Right renal pelvis (tissue), 4 donors: ENCODE measurements at regions not wholly inside any gene's neighbourhood (a gene's known extent, or its start where the extent isn't known, plus 50 kb on each side); places are given as distances from the start of the nearest gene placed in this dataset.

Experiments used
- DNase-seq, 4 donors: peaks; one replicate each; pipeline ENCODE4 v3.0.0-alpha.2; 2013; ENCODE audit warnings: low read depth in 4 of 4, low spot score in 3 of 4, missing footprints in 1 of 4

DNA sequence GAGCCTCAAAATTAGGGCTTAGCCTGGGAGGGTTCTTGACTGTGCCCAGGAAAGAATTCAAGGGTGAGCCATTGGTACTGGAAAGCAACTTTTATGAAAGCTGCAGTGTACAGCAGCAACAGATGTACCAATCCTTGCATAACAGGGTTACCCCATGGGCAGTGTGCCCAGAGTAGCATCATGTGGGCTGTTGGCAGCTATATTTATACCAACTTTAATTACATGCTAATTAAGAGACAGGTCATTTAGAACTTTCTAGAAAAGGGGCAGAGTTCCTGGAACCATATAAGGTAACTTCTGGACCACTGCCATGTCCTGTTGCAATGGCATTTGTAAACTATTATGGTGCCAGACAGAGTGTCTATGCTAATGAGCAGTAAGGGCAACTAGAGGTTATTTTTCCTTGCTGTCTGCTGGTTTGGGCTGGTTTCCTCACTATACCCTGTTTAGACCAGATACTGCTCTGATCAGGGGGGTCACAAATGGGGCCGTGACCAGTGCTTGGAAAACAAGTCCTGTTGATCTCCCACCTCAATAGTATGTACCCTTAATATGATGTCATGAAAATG lies 1120.5 kb upstream of the RAG2 start:
- no peak for DNase-seq

DNA sequence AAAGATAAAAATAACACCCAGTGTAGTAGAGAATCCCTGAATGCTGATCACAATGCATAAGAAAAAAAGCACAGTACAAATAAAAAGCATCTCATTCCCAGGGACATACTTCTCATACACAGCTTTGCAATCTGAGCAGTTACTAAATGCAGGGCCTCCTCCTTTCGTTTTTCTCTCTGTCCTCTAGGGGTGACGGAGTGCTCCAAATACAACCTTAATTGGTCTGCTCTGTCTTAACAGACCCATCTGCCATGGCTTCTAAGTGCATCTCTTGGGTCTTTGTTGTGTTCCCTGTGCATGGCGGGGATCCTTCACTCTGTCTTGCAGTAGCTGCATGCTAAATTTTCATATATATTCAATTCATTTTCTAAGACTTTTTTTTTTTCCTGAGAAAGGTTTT lies 1114.2 kb upstream of the RAG2 start:
- DNase-seq: no peak

DNA sequence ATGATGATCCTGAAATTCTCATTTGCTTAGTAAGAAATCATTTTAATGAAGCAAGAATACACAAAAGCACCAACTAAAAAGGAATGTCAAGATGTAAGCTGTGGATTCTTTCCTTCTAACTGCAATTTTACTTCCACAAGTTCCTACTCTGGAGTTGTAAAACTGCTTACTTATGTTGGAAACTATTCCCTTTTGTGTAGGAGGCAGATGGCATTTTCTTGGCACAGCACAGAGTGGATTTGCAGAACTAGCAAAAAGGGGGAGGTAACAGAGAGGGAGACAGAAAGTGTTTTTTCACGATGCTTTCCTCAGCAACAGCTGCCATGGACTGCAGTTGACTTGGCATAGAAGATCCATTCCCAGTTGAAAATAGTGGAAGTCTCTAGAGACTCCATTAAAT lies 1112.0 kb upstream of the RAG2 start:
- DNase-seq: peak in 1 of 4 donors; percentile 3

DNA sequence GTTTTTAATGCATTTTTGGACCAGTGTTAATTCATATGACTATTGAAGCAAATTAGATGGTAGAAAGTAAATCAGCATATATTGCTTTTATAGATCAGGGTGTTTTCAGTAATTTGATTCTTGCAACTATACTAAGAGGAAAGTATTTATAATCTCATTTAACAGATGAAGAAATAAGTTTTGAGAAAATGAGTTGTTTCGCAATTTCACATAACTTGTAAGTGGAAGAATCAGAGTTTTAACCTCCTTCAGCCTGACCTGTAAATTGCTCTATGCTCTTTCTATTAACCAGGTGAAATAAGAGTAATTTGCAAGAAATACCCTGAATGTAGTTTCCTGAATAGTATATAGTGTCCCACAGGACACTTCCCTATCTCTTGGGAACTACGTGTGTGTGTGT lies 1106.8 kb upstream of the RAG2 start:
- DNase-seq: no peak

DNA sequence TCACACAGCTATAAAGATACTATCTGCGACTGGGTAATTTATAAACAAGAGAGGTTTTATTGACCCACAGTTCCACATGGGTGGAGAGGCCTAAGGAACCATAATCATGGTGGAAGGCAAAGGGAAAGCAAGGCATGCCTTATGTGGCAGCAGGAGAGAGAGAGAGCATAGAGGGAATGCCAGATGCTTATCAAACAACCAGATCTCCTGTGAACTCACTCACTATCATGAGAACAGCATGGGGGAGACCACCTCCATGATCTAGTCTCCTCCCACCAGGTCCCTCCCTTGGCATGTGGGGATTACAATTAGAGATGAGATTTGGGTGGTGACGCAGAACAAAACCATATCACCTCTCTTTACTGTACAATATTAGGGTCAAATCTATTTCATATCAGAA lies 1101.6 kb upstream of the RAG2 start:
- DNase-seq: no peak

DNA sequence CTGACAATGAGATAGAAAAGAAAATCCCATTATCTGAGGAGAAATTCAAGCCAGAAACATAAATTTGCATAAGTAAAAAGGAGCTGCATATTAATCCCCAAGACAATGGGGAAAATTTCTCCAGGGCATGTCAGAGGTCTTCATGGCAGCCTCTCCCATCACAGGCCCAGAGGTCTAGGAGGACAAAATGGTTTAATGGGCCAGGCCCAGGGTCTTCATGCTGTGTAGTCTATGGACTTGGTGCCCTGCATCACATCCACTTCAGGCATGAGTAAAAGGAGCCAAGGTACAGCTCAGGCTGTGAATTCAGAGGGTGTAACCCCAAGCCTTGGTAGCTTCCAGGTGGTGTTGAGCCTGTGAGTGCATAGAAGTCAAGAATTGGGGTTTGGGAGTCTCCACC lies 1097.2 kb upstream of the RAG2 start:
- no peak for DNase-seq

DNA sequence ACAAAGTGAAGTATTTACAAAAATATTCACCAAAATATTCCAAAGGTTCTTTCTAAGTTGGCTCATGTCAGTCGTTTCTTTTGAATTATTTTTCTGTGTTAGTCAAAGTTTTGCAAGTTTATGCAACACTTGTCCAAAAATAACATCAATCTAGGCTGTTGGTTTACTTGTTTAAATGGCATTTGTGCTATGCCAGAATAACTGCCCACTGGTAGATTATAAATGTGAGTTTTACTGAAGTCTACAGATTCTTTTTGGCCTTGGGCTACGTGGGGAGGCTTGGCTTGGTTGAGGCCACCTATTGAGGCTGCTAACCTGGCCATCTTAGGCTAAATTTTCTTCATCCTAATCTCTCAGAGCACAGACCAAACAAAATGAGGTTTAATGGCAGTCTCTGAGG lies 1091.9 kb upstream of the RAG2 start:
- no peak for DNase-seq

DNA sequence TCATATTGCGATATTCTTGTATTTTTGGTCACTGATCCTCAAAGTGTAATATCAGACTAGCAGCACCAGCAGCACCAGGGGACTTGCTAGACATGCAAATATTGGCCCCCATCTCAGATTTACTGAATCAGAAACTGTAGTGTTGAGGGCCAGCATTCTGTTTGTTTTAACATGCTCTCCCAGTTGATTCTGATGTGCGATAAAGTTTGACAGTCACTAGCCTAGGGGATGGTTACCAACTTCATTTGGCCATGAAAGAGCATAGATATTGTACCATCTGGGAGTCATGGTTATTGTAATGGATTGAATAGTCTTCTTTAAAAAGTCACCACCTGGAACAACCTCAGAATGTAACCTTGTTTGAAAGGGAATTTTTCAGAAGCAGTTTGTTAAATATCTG lies 1090.4 kb upstream of the RAG2 start:
- DNase-seq: no peak

DNA sequence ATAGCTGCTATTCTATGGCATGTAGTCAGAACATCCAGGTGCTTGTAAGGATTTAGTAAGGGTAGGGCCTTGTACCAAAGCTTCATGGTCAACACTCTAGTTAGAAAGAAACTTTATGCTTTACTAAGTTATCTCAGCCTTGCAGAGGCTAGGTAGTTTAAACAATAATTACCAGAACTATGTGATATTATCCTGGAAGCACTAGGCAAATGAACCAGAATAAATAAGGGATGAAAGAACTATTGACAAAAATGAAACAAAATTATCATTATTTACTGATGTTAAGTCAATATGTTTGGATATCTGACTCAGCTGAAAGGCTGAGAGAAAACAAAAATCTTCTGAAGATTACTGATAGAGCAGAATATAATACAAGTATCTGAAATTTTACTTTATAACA lies 1089.1 kb upstream of the RAG2 start:
- no peak for DNase-seq

DNA sequence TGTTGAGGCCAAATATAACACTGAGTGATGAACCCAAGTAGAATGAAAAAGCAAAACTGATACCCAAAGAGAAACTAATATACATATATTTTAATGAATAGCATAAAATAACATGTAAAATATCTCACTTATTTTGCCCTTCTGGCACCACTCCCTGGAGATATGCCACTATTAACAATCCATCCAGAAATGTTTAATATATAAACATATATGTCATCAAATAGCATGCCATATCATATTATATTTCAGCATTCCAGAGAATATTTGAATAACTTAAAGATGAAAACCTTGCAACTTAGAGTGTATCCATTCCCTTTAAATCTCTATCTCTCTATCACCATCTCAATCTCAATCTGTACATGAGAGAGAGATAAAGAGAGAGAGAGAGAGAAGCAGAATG lies 1073.3 kb upstream of the RAG2 start:
- DNase-seq: no peak

DNA sequence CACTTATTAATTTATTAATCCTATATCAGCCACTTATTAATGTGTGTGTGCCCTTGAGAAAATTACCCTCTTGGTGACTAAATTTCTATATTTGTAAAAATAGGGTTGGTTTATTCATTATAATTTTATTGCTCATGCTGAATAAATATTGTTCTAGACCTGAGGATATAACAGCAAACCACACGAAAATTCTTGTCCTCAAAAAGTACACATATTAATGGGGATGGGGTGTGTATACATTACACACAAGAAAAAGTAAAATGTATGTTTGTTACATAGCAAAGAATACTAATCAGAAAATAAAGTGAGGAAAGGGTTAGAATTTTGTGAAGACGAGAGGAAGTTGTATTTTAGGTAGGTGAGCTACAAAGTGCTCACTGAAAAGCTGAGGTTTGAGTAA lies 1068.9 kb upstream of the RAG2 start:
- no peak for DNase-seq

DNA sequence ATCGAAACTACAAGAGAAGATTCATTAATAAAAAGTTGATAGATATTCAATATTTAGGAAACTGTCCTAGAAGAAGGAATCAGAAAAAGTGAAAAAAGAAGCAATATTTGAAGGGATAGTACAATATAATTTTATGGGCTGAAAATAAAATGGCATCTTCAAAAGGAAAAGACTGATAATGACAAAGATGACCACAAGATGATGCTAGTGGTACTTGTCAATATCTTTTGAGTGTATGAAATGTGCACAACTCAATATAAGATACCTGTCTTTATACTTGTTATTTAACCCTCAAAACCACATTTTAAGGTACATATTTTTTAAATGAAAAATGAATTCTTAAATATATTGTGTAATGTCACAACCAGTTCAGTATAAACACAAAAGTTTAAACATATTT lies 1059.6 kb upstream of the RAG2 start:
- DNase-seq: no peak

DNA sequence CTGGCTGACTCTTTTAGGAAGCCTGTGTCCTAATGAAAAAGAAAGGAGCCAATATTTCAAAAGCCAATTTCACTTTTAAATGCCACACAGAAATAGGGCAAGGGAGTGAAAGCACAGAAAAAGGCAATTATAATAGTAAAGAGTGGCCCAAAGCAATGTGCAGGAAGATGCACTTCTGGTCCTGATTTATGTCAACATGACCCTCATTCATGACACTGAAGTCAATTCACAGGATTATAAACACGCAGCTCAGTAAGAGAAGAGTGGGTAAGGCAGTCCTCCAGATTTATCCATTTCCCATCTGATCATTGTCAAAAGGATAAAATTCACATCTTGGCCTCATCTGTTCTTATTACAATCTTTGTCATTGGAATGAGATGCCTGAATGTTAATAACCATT lies 1049.7 kb upstream of the RAG2 start:
- no peak for DNase-seq

DNA sequence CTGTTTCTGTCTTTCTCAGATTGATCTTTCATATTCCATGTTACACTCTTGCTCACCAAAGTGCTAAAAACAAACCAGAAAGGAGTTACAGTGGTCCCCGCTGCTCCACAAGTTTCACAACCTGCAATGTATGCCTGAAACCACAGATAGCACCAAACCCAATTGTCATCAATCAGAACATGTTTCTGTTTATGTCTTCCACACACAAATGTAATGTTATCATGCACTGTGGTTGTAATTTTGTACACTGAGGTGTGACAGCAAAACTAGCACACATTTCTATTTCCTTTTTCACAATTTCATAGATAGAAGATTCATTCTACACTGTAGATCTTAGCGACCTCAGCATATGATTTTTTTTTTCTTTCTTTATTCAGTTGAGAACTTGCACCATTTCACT lies 1045.9 kb upstream of the RAG2 start:
- no peak for DNase-seq

DNA sequence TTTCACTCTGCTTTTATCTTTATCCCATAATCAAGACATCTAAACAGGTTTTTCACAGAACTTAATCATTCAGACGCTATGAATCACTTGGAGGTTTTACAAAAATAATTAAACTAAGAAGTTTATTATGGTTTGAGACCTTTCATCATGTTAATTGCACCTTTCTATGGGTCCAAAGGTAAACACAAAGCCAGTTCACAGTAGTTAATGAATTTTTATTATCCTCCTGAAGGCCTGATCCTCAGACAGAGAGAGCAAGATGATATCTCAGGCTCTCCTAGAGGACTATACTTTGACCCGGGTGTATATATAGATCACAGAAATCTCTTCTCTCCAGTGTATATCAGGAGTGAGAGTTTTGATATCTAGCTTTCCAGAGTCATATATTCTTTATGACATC lies 1044.3 kb upstream of the RAG2 start:
- DNase-seq: no peak

DNA sequence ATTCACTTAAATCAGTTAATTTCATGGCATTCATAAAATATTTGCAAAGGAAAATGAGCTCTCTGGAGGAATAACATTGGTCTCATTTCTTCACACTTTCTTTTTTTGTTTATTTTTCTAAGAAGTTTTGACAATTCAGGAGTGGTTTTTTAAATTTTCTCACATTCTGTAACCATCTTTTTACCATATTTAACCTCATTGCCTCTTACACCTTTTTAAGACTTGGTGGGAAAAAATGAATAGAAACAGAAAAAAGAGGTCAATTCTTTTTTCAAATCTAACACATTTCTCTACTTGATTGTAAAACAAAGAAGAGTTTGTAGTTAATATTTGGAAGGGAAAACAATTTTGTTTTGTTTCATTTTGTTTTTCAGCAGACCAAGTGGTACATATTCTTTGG lies 1034.7 kb upstream of the RAG2 start:
- no peak for DNase-seq

DNA sequence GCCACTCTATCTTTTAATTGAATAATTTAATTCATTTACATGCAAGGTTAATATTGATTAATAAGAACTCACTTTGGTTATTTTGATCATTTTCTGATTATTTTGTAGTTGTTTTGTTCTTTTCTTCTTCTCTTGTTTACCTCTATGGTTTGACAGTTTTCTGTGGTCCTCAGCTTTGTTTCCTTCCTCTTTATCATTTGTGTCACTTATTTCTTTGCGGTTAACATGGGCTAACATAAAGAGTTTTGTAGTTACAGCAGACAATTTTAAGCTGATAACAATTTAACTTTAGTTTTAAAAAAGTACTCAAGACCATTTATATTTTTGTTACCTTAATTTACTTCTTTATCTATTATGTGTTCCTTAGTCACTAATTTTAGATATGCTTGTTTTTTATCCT lies 1032.8 kb upstream of the RAG2 start:
- no peak for DNase-seq

DNA sequence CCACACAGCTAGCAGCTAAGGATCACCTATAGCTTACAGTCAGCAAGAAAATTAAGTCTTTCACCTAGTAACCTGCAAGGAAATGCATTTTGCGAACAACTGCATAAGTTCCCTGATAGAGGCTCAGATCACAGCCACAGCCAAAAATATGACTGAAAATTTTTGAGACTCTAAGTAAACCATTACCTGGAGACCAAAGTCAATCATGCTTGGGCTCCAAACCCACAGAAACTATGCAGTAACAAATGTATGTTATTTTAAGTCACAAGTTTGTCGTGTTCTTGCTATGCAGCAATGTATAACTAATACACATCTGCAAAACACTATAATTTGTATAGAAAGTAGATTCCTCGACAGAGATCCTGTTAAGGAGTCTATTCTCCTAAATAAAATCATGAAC lies 1025.7 kb upstream of the RAG2 start:
- DNase-seq: no peak

DNA sequence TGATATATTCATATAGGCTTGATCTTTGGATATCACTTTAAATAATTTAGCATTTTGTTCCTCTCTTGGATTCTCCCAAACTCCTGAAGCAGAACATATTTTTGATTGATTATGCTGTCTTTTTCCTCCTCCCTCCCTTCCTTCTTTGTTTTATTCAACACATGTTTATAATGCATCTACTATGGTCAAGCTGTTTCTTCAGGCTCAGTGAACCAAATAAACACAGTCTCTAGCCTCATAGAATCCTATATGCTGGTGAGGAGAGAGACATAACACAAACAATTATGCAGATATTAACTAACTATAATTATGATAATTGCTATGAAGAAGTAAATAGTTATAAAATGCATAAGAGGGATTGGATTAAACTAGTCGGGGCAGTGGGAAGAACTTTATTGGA lies 1023.6 kb upstream of the RAG2 start:
- no peak for DNase-seq

DNA sequence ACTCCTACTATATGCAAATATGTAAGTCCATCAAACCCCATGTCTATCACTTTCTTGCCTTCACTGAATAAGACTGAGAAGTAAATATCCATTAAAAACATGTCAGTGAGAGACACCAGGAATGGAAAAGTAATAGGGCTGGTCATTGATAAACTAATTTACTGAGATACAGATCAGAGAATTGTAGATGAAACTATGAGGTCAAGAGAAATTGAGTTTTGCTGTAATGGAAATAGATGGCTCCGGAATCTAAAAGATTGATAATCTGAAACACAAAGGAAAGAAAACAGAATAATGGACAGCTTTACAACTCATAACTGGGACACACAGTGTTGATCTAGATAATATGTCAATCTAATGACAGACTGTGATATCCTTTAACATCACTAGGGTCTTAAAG lies 1018.3 kb upstream of the RAG2 start:
- no peak for DNase-seq

DNA sequence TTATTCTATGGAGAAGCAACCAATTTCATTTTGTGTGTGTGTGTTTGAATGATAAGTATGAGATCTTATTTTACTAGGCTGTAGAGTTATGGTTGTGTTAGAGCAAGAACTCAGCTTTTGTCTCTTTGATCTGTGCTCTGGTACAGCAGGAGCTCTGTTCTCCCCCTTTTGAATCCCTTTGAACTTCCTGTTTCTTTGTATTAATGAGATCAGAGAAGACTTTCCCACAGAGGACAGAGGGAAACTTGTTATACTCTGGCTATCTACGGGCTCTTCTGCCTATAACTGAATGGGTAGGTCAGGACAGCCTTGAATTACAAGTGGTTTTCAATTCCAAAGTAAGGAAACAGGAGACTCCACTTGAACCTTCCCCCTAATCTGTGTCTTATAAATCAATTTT lies 1015.0 kb upstream of the RAG2 start:
- no peak for DNase-seq

DNA sequence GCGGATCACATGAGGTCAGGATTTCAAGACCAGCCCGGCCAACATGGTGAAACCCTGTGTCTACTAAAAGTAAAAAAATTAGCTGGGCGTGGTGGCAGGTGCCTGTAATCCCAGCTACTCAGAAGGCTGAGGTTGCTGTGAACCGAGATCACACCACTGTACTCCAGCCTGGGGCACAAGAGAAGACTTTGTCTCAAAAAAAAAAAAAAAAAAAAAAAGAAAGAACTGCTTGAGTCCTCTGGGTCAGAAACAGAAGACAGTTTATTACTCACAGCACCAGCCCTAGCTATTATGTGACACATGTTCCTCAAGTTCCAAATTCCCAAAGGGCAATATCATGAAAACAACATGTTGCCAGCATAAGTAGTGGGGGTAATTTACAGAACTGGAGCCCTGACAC lies 1014.1 kb upstream of the RAG2 start:
- no peak for DNase-seq

DNA sequence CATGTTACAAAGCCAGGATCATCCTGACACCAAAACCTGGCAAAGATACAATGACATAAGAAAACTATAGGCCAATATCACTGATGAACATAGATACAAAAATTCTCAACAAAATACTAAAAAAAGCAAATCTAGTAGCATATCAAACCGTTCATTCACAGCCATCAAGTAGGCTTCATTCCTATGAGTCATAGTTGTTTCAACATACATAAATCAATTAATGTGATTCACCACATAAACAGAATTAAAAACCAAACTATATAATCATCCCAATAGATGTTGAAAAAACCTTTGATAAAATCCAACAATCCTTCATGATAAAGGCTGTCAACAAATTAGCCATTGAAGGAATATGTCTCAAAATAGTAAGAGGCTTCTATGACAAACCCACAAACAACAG lies 1007.2 kb upstream of the RAG2 start:
- DNase-seq: no peak

DNA sequence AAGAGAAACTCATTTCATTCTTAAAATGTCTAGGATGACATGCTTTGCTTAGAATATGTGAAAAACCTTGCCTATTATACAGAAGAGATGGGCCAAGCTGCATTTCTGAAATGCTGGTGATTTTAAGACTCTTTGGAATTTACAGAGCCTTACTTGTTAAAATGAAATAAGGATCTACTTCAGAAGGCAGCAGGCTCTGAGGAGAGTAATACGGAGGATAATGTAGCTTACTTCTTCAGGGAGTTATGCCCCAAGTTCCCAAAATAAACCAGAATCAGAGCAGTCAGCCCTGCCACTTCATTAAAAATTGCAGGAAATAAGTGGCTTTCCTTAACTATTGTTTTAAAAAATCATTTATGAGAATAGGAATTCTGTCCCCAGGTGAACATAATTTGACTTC lies 1000.3 kb upstream of the RAG2 start:
- no peak for DNase-seq
